GM12873 (cell line): ENCODE measurements at regions not wholly inside any gene's neighbourhood (a gene's known extent, or its start where the extent isn't known, plus 50 kb on each side); places are given as distances from the start of the nearest gene placed in this dataset.

Experiments
- CTCF ChIP-seq: IDR thresholded peaks from 2 replicates; pipeline ENCODE4 v1.5.1; 2012; ENCODE audit warnings: low read depth, mild to moderate bottlenecking, moderate library complexity, low read length, control low read depth; ENCODE audit not compliant: insufficient read depth; ENCODE audit errors: missing control alignments

- no peak for TF ChIP-seq CTCF
These were observed 189.3 kb upstream of the MAST4 start for GRCh38 chr5:66406761-66407336.

- no peak for TF ChIP-seq CTCF
These were observed 188.4 kb upstream of the MAST4 start for GRCh38 chr5:66407765-66408164.

DNA sequence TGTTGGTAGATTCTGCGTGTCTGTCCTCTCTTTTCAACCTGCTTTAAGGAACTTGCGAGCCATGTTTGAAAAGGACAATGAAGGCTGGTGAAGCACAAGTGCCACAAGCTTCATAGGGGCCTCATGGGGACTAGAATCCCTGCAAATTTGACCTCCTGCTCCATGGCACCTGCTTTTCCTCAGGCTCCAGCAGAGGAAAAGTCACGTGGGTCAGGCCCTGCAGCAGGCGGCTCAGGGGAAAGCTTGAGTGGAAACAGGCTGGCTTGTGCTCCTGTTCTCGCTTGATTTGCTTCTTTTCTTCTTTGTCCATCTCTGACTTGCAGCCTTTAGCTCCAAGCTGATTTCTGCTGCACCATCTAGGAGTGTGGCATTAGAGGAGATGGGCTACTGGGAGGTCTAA is 187.6 kb upstream of the MAST4 start:
- no peak for TF ChIP-seq CTCF

GRCh38 chr5:66410122-66410521 is 186.1 kb upstream of the MAST4 start:
- TF ChIP-seq CTCF, result no peak

DNA sequence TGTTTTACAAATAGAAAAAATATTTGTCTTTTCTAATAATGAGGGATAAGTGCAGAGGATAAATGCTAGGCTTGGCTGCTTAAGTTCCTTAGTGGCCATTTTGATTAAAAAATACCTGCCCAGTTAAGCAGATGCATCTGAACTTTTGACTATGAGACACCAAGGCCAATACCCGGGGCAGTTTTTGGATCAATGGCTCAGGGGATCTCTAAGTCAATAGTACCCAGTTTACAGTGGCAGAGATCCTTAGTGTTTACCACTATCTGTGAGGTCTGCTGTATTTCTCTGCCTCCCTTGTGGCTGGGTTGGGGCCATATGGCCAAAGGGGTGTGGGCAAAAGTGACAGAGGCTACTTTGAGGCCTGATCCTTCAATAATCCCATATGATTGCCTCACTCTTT is 184.5 kb upstream of the MAST4 start:
- no peak for TF ChIP-seq CTCF

DNA sequence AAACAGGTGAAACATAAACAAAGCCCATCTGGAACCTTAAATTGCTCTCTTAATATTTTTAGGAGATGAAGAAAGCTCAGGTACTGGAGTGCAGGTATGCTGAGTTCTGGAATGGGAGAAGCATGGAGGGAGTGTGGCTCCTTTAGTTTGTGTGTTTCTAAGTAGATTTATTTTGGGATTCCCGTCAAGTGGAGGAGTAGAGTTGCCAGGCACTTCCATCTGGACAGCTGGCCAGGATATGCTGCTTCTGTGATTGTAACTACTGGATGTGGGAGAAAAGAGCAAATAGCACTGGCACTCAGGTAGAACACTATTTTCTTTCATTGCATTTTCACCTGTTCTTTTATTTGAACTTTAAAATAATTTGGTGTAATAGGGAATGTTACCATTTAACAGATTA is 182.3 kb upstream of the MAST4 start:
- no peak for TF ChIP-seq CTCF

- TF ChIP-seq CTCF, result no peak
These were observed 181.0 kb upstream of the MAST4 start for GRCh38 chr5:66415208-66415607.
